HepG2 (cell line): ENCODE measurements at regions not wholly inside any gene's neighbourhood (a gene's known extent, or its start where the extent isn't known, plus 50 kb on each side); places are given as distances from the start of the nearest gene placed in this dataset.

Experiments used
- AHDC1 ChIP-seq: sonication (generic); formaldehyde crosslinking; IDR thresholded peaks from 2 replicates; pipeline ENCODE4 v1.5.1; 2020; ENCODE audit warnings: mild to moderate bottlenecking, missing genetic modification reagents, borderline replicate concordance
- ARID5B ChIP-seq: IDR thresholded peaks from 2 replicates; pipeline ENCODE4 v1.4.0; 2020; ENCODE audit warnings: mild to moderate bottlenecking, missing genetic modification reagents
- HOXA7 ChIP-seq: sonication (generic); formaldehyde crosslinking; IDR thresholded peaks from 2 replicates; pipeline ENCODE4 v1.8.1; 2022; ENCODE audit warnings: mild to moderate bottlenecking, missing genetic modification reagents, moderate library complexity
- PRDM4 ChIP-seq: sonication (generic); formaldehyde crosslinking; IDR thresholded peaks from 2 replicates; pipeline ENCODE4 v1.9.0; 2021; ENCODE audit warnings: missing genetic modification reagents, borderline replicate concordance
- RNF2 ChIP-seq: fragments of 450-650 bp; conservative IDR thresholded peaks from 2 replicates; pipeline ENCODE4 v1.6.1; 2016; ENCODE audit warnings: low read depth
- SIN3B ChIP-seq: fragments of 150-350 bp; IDR thresholded peaks from 2 replicates; pipeline ENCODE4 v1.6.1; 2014; ENCODE audit warnings: low read length
- ZBTB42 ChIP-seq: sonication (generic); formaldehyde crosslinking; IDR thresholded peaks from 2 replicates; pipeline ENCODE4 v1.5.0; 2020; ENCODE audit warnings: mild to moderate bottlenecking, missing genetic modification reagents
- ZNF18 ChIP-seq: sonication (generic); formaldehyde crosslinking; IDR thresholded peaks from 2 replicates; pipeline ENCODE4 v1.8.0; 2022; ENCODE audit warnings: mild to moderate bottlenecking, missing genetic modification reagents; ENCODE audit not compliant: insufficient replicate concordance
- ZNF503 ChIP-seq: sonication (generic); formaldehyde crosslinking; IDR thresholded peaks from 2 replicates; pipeline ENCODE4 v1.4.0; 2020; ENCODE audit warnings: missing genetic modification reagents
- ZNF563 ChIP-seq: sonication (generic); formaldehyde crosslinking; IDR thresholded peaks from 2 replicates; pipeline ENCODE4 v1.8.0; 2022; ENCODE audit warnings: mild to moderate bottlenecking, moderate library complexity, missing genetic modification reagents
- ZNF572 ChIP-seq: sonication (generic); formaldehyde crosslinking; IDR thresholded peaks from 2 replicates; pipeline ENCODE4 v1.5.1; 2020; ENCODE audit warnings: mild to moderate bottlenecking, missing genetic modification reagents
- ZNF678 ChIP-seq: sonication (generic); formaldehyde crosslinking; IDR thresholded peaks from 2 replicates; pipeline ENCODE4 v1.4.0; 2020; ENCODE audit warnings: mild to moderate bottlenecking, missing genetic modification reagents
- ZNF776 ChIP-seq: sonication (generic); formaldehyde crosslinking; IDR thresholded peaks from 2 replicates; pipeline ENCODE4 v1.4.0; 2020; ENCODE audit warnings: mild to moderate bottlenecking, missing genetic modification reagents

GRCh38 chr10:78528749-78529204 is 495.1 kb downstream of the RPS24 start (continued):
- TF ChIP-seq ZNF18 (CRISPR knock-in tag) (peak; percentile 75), ZNF776 (no peak), ARID5B (peak; percentile 97), RNF2 (no peak), ZNF678 (CRISPR knock-in tag) (no peak), ZNF572 (CRISPR knock-in tag) (no peak), SIN3B (no peak), PRDM4 (CRISPR knock-in tag) (0 out of 2 replicates have a peak, but pooled peaks have one; percentile 29), ZBTB42 (CRISPR knock-in tag) (0 out of 2 replicates have a peak, but pooled peaks have one; percentile 67), ZNF503 (CRISPR knock-in tag) (peak; percentile 94), AHDC1 (peak; percentile 97), ZNF563 (no peak), HOXA7 (no peak)
